ENCODE measurements at regions not wholly inside any gene's neighbourhood (a gene's known extent, or its start where the extent isn't known, plus 50 kb on each side); places are given as distances from the start of the nearest gene placed in this dataset.

GRCh38 chr4:188732131-188732530 lies 592.9 kb downstream of the TRIML1 start:
- no peak overlapping the region for H3K56ac ChIP-seq (ENCODE audit: extremely low read depth, insufficient read depth, low read length)
- no peak overlapping the region for H2AK9ac ChIP-seq (replicated peaks; ENCODE audit: low read depth, low read length, poor library complexity)
- no peaks in the 10 kb centered on the region for H3K36me3 ChIP-seq (ENCODE audit: control insufficient read depth, insufficient read depth, low read length)
- H3K79me1 ChIP-seq (ENCODE audit: low read depth in 1 of 2, low read length in 2 of 2), result no peaks in the 10 kb centered on the region
- H3K4ac ChIP-seq (ENCODE audit: low read depth, low read length), result no peak overlapping the region
- no peak overlapping the region for H3K4me3 ChIP-seq (ENCODE audit: insufficient read depth, low read depth, low read length)
- no peak overlapping the region for H3K14ac ChIP-seq (replicated peaks; ENCODE audit: low read depth, low read length)
- H3K9me1 ChIP-seq (ENCODE audit: insufficient read depth, low read length), result no peaks in the 10 kb centered on the region
- no peaks in the 10 kb centered on the region for H3K27me3 ChIP-seq (ENCODE audit: control insufficient read depth, insufficient read depth, low read length)
- H3K4me2 ChIP-seq (ENCODE audit: low read depth, low read length), result no peak overlapping the region
- CTCF ChIA-PET, result interaction anchor here (0.9 kb wide), 1 partner anchor 49 kb away, joined by 4 read pairs; no protein-coding TSS in a partner anchor
- H2AK5ac ChIP-seq (ENCODE audit: low read depth, low read length), result no peak overlapping the region
- no TSS peak for BruUV-seq (replicated peaks)
- H4K20me1 ChIP-seq (ENCODE audit: insufficient read depth, low read length), result no peaks in the 10 kb centered on the region
- H3K4me1 ChIP-seq (ENCODE audit: control insufficient read depth, insufficient read depth, low read length), result no peaks in the 10 kb centered on the region; the same call in 1 of the 2 replicates
- intact Hi-C loops (cut with micrococcal nuclease), result no loop called here
- H2BK5ac ChIP-seq (ENCODE audit: low read depth, low read length, poor library complexity, severe bottlenecking), result no peak overlapping the region
- H3K9me3 ChIP-seq (ENCODE audit: control insufficient read depth, insufficient read depth, low read length), result peaks cover 3% of the 10 kb centered on the region
- H2AFZ ChIP-seq (replicated peaks; ENCODE audit: low read length, poor library complexity), result no peak overlapping the region
- H3K18ac ChIP-seq (ENCODE audit: low read depth, low read length), result no peak overlapping the region
- H4K5ac ChIP-seq (ENCODE audit: low read depth, low read length), result no peak overlapping the region
- no peak overlapping the region for H2BK120ac ChIP-seq (ENCODE audit: low read depth, low read length)
- H2BK15ac ChIP-seq (ENCODE audit: low read depth, low read length), result no peak overlapping the region
- no CpG with 5 or more reads among the region's 3 CpGs for WGBS, 2 experiments (ENCODE audit: extremely low coverage in 2 of 2, insufficient read length in 1 of 2)
- H2BK20ac ChIP-seq (ENCODE audit: low read depth, low read length), result no peak overlapping the region
- no peak for TF ChIP-seq CEBPB (IDR thresholded peaks at IDR 0.05; ENCODE audit: low read depth, low read length)
- DNase-seq (no peak), ATAC-seq (ENCODE audit: low read depth) (no peak)
- H3K27ac ChIP-seq (ENCODE audit: insufficient read depth, low read length), result no peak overlapping the region
- H4K8ac ChIP-seq (ENCODE audit: low read depth in 2 of 2, low read length in 2 of 2), result no peak overlapping the region
- no peak overlapping the region for H3K9ac ChIP-seq (ENCODE audit: low read depth, low read length)
- H3K23ac ChIP-seq (ENCODE audit: low read depth, low read length), result no peak overlapping the region
- POLR2A ChIA-PET (ENCODE audit: unreplicated experiment), result no interaction called here
- dilution Hi-C loops (cut with HindIII; ENCODE audit: low sequenced_read_pairs, unreplicated experiment), result no loop called here
- H4K91ac ChIP-seq (ENCODE audit: insufficient read depth, low read depth, low read length), result no peak overlapping the region
- in situ Hi-C loops (cut with MboI; ENCODE audit: low sequenced_read_pairs), result no loop called here

Data from IMR-90 (cell line).